ENCODE measurements at regions not wholly inside any gene's neighbourhood (a gene's known extent, or its start where the extent isn't known, plus 50 kb on each side); places are given as distances from the start of the nearest gene placed in this dataset.
"Not testable (repeated sequence)": the region's sequence is repeated elsewhere in the genome, so short reads cannot be mapped to it uniquely, and the experiment has no call there.

DNA sequence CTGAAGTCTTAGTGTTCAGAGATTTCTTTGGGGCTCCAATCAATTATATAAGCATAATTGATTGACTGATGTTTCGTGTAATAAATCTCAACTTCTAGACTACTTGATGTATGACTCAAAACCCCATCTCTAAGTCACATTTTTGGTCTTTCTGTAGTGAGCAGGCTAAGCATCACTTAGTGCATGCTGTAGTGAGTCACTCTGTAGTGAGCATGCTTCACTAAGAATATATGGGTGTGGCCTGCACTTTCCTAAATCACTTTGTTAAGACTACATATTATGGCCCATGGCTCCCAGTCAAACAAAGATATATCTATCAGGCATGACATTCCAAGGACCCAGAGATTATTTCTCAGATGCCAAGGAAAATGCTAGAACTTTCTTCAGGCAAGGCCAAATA, 909.4 kb upstream of the LRFN5 start:
- DNase-seq: no peak

DNA sequence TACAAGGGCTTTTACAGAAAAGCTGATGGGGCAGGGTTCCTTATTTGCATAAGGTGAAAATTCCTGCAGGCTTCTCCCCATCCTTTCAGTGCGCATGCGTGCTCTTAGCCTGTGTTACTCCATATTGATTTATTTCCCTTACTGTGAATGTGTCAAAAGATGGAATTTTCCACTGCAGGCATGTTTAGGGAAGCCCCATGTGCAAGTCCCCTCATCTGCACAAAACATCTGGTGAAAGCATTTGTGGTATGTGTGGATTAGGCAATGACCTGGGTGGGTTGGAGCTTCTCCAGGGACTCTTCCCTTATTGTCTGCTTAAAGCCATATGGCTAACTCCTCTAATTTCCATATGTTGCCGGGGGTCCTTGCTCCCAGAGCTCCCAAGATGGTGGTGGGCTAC, 912.7 kb upstream of the LRFN5 start:
- no peak for DNase-seq

GRCh38 chr14:40691066-40691465, 915.6 kb upstream of the LRFN5 start:
- DNase-seq: no peak

DNA sequence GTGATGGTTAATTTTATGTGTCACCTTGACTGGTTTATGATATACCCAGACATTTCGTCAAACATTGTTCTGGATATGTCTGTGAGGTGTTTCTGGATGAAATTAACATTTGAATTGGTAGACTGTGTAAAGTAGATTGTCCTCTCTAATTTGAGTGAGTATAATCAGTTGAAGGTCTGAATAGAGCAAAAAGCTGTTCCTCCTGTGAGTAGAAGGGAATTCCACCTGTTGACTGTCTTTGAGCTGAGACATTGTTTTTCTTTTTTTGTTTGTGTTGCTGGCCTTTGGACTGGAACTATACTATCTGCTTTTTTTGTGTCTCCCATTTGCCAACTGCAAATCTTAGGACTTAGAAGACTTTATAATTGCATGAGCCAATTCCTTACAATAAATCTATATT, 920.9 kb upstream of the LRFN5 start:
- no peak for DNase-seq

DNA sequence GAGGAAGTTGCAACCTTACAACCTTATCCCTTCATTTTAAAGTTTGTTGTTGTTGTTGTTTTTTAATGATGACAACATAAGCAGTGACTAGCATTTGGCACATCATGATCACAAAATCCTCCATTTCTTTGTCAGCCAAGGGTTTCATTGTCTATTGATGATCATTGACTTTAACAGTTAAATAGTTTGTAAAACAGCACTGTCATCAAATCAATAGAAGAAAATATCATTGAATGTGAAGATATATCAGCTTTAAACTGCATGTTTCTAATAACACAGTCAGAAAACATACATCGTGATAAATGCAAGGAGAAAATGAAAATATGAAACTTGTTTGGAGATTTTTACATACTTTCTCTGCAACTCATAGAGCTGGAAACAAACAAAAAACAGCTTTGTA, 922.3 kb upstream of the LRFN5 start:
- DNase-seq: no peak

DNA sequence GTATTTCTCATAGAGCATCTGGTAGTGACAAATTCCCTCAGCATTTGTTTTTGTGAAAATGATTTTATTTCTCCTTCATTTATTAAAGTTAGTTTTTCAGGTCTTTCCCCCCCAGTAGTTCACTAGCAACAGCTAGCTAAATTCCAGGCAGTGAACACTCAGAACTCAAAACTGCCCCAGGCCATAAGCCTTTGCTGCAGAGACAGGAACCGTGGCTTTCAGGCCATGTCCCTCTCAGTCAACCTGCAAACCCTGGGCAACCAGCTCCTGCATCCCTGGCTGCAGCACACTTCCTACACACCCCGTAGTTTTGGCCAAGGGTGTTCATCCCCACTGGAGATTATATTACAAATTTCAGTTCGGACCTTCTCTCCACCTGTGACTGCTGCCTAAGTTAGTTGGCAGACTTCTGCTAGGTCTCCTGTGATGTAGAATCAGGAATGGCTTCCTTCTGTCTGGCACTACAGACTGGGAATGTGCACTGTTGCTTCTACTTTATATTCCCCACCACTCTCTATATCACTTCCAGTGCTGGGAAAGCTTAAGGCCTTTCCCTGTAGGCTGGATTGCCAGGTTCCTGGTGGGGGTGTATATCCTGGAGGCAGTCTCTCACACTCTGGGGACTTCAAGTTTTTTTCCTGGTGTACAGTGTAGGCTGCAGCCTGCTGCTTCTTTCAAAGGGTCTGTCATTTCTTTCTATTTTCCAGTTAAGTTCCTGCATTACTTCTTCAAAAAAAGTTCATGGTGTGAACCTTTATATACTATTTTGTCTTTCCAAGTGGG, 924.4 kb upstream of the LRFN5 start:
- DNase-seq: no peak

DNA sequence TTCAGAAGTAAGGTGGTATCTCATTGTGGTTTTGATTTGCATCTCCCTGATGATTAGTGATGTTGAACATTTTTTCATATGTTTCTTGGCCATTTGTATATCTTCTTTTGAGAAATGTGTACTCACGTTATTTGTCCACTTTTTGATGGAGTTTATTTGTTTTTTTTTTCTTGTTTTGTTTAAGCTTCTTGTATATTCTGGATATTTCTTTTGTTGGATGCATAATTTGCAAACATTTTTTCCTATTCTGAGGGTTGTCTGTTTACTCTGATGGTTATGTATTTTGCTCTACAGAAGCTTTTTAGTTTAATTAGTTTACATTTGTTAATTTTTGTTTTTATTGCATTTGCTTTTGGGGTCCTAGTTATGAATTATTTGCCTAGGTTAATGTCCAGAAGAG, 927.4 kb upstream of the LRFN5 start:
- DNase-seq: no peak

DNA sequence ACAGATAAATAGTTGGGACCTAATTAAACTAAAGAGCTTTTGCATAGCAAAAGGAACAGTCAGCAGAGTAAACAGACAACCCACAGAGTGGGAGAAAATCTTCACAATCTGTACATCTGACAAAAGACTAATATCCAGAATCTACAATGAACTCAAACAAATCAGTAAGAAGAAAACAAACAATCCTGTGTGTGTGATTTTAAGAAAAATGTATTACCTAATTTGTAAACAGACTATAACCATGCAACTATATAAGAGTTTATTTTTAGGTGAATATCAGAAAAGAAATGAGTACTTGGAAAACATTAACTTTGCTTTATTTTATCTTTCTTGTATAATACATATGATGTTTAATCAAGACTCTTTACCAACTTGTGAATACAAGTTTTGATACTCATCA, 929.5 kb upstream of the LRFN5 start:
- DNase-seq: not testable (repeated sequence)

GRCh38 chr14:40674502-40674901, 932.2 kb upstream of the LRFN5 start:
- DNase-seq: no peak

GRCh38 chr14:40656311-40656710, 950.4 kb upstream of the LRFN5 start:
- no peak for DNase-seq

GRCh38 chr14:40652089-40652691, 954.5 kb upstream of the LRFN5 start:
- no peak for DNase-seq

- no peak for DNase-seq
These were observed 976.2 kb upstream of the LRFN5 start for GRCh38 chr14:40630471-40630870.

DNA sequence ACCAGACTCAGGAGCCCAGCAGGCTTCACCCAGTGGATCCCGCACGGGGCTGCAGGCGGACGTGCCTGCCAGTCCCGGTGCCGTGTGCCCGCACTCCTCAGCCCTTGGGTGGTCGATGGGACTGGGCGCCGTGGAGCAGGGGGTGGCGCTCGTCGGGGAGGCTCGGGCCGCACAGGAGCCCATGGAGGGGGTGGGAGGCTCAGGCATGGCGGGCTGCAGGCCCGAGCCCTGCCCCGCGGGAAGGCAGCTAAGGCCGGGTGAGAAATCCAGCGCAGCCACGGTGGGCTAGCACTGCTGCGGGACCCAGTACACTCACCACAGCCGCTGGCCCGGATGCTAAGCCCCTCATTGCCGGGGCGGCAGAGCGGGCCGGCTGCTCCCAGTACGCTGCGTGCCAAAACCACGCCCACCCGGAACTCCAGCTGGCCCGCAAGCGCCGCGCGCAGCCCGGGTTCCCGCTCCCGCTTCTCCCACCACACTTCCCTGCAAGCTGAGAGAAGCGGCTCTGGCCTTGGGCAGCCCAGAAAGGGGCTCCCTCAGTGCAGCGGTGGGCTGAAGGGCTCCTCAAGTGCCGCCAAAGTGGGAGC, 977.0 kb upstream of the LRFN5 start:
- DNase-seq: not testable (repeated sequence)

GRCh38 chr14:40629144-40629543, 977.5 kb upstream of the LRFN5 start:
- no peak for DNase-seq

DNA sequence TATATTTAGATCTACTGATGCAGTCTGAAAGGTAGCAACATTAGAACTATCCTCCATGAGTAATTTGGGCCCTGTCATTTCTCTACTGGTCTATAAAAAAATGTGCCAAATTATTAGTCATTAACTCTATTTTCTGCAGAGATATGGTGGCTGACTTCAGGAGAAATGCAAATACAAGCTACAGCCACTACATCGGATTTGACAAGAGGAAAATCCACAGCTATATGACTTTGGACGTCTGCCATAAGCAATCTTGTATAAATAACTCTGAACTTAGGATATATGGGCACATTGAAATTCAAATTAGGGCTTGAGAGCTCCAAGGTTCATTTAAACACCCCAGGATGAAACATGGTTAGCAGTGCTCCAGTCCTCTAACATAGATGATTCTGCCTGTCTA, 983.0 kb upstream of the LRFN5 start:
- no peak for DNase-seq

GRCh38 chr14:40618225-40618898, 988.3 kb upstream of the LRFN5 start:
- DNase-seq: no peak

- DNase-seq: no peak
These were observed 990.1 kb upstream of the LRFN5 start for GRCh38 chr14:40616579-40616978.

GRCh38 chr14:40601063-40601462, 1005.6 kb upstream of the LRFN5 start:
- no peak for DNase-seq

- no peak for DNase-seq
These were observed 1007.0 kb upstream of the LRFN5 start for GRCh38 chr14:40599725-40600124.

DNA sequence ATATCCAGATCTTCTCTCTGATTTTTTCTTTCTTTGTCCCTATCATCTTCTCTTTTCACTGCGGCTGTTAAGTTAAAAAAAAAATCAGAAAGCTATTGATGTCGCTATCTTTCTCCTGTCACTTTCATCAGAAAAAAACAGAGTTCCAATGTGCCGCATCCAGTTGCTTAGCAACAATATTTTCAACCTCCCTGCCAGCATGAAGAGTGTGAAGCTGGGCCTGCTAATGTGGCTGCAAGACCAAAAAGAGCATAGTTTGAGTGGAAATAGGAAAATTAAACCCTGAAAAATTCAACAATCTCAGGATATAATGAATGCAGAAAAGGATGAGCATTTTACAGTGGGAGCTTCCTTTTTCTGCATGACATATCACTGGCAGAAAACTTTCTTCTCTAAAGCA, 1025.4 kb upstream of the LRFN5 start:
- no peak for DNase-seq

GRCh38 chr14:40576880-40577478, 1029.7 kb upstream of the LRFN5 start:
- no peak for DNase-seq

- no peak for DNase-seq
These were observed 1031.9 kb upstream of the LRFN5 start for GRCh38 chr14:40574780-40575179.

Measured in right lung (tissue), 2 donors.